Mesenteric fat pad (tissue), 1 donor: ENCODE measurements at regions not wholly inside any gene's neighbourhood (a gene's known extent, or its start where the extent isn't known, plus 50 kb on each side); places are given as distances from the start of the nearest gene placed in this dataset.

Source experiments
- DNase-seq: peaks from one replicate; pipeline ENCODE4 v3.0.0-alpha.2; 2020; ENCODE audit warnings: low spot score
- donor health status: DM: yes; HTN: yes; CAD: no.

- DNase-seq, result no peak
Observed at GRCh38 chr2:64937687-64938491, 51.3 kb upstream of the SLC1A4 start.

DNA sequence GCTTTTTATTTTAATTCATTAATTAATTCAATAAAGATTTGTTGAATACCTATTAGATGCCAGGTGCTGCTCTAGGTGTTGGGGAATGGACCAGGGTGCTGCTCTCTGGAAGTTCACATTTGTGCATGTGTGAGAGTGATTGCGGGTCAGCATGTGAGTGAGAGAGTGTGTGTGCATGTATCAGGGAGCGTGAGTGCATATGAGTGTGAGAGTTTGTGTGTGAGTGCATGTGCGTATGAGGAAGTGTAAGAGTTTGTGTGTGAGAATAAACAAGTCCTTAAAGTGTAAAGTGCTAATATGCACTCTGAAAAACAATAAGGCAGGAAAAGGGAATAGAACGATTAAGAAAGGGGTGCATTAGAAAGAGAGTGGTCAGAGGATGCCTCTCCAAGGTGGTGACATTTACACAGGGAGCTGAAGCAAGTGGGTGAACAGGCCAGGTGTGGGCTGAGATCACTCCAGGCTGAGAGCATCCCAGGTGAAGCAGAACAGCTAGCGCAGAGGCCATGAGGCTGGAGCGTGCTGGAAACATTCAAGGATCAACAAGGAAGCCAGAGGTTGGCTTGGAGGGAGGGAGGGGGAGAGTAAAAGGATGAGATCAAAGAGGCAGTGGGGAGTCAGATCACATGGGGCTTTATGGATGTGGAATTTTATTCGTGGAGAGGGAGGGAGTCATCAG is 50.5 kb upstream of the SLC1A4 start:
- DNase-seq, result no peak

- DNase-seq, result no peak
Observed at GRCh38 chr2:64939332-64939917, 49.8 kb upstream of the SLC1A4 start.
